ENCODE measurements at regions not wholly inside any gene's neighbourhood (a gene's known extent, or its start where the extent isn't known, plus 50 kb on each side); places are given as distances from the start of the nearest gene placed in this dataset.

DNA sequence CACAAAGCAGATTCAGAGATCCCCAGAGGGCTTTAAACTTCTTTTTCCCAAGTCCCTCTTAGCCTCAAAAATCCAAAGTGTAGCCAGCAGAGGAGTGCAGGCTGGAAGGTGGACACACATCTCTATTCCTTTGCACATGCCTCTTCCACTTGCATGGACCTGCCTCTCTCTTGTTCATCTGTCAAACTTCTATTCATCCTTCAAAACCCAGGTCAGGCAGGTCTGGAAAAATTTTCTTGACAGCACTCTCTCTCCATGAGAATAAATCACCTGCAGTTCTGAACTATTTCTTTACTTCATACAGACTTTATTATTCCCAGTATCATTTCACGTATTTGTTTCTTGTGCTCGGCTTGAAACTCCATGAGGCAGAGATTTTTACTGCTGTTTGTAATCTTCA is 127.5 kb downstream of the SS18 start:
- Histone ChIP-seq H3K27me3 (ENCODE audit: control insufficient read depth in 2 of 2, insufficient read depth in 2 of 2, low read length in 2 of 2) (no peaks in the 10 kb centered on the region), H3K4me1 (ENCODE audit: control insufficient read depth in 2 of 2, insufficient read depth in 2 of 2, low read length in 2 of 2) (no peaks in the 10 kb centered on the region), H3K9me3 (ENCODE audit: control insufficient read depth in 2 of 3, low read length in 3 of 3) (no peaks in the 10 kb centered on the region), H3K36me3 (ENCODE audit: control insufficient read depth in 2 of 3, insufficient read depth in 3 of 3, low read length in 3 of 3) (no peaks in the 10 kb centered on the region), H3K4me3 (ENCODE audit: low read length) (no peak overlapping the region), H3K27ac (ENCODE audit: low read depth, low read length) (no peak overlapping the region)
- Mint-ChIP-seq H3K36me3 (no peaks in the 10 kb centered on the region), H3K27ac (no peak overlapping the region), H3K4me3 (no peak overlapping the region), H3K27me3 (peaks cover 12 to 23% (median 20%) of the 10 kb centered on the region in 5 donors), H3K9me3 (no peaks in the 10 kb centered on the region), H3K4me1 (no peaks in the 10 kb centered on the region)
- DNase-seq, result no peak
- ATAC-seq, result no peak
- CTCF ChIA-PET, result no interaction called here
- POLR2A ChIA-PET, result no interaction called here
- intact Hi-C loops (cut with micrococcal nuclease), result no loop called here

DNA sequence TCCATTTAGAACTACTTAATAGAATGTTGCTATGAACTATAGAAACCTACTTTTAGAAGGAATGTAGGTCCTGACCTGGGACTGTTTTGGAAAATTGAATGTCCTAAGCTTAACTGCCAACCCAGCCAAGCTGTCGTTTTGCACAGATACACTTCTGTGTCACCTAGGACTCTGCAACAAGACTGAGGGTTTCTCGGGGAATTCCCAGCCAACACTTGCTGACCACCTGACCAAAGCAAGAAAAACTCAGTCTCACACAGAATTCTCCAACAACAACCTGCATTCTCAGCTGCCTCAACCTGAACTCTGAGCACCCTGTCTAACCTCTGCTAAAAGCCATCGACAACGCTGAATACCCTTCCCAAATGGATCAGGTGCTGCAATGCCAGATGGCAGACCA is 128.2 kb downstream of the SS18 start:
- Mint-ChIP-seq H3K9me3 (no peaks in the 10 kb centered on the region), H3K27me3 (peaks cover 12 to 23% (median 17%) of the 10 kb centered on the region in 5 donors), H3K4me3 (no peak overlapping the region), H3K36me3 (no peaks in the 10 kb centered on the region), H3K4me1 (peaks cover 0 to 1% (median 0%) of the 10 kb centered on the region in 7 donors), H3K27ac (no peak overlapping the region)
- Histone ChIP-seq H3K27ac (ENCODE audit: low read depth, low read length) (no peak overlapping the region), H3K27me3 (ENCODE audit: control insufficient read depth in 2 of 2, insufficient read depth in 2 of 2, low read length in 2 of 2) (no peaks in the 10 kb centered on the region), H3K9me3 (ENCODE audit: control insufficient read depth in 2 of 3, low read length in 3 of 3) (no peaks in the 10 kb centered on the region), H3K36me3 (ENCODE audit: control insufficient read depth in 2 of 3, insufficient read depth in 3 of 3, low read length in 3 of 3) (no peaks in the 10 kb centered on the region), H3K4me1 (ENCODE audit: control insufficient read depth in 2 of 2, insufficient read depth in 2 of 2, low read length in 2 of 2) (no peaks in the 10 kb centered on the region), H3K4me3 (ENCODE audit: low read length) (no peak overlapping the region)
- DNase-seq (no peak), ATAC-seq (no peak)
- CTCF ChIA-PET, result interaction anchor here (0.6 kb wide), 1 partner anchor 66 kb away, joined by 3 read pairs; no protein-coding TSS in a partner anchor
- intact Hi-C loops (cut with micrococcal nuclease), result no loop called here
- POLR2A ChIA-PET, result no interaction called here

DNA sequence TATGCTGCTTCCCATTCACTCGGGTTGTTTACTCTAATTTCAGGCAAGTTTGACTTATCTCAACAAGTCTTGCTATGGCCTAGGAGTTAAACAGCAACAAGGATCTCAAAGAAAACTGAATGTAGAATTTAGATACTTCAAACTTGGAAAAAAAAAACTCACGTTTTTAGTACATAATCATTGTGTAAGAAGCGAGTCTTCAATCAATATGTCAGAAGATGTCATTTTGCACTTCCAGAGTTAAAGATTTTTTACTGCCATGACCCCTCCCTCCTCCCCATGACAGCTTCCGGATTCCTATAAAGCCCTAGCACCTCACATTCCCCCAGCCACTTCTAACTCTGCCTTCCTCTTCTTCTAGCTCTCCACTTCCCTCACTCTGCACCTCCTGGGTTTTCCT is 133.4 kb downstream of the SS18 start:
- Mint-ChIP-seq H3K27me3 (peaks cover 0 to 6% (median 3%) of the 10 kb centered on the region in 5 donors), H3K27ac (no peak overlapping the region), H3K4me1 (peaks cover 7 to 16% (median 12%) of the 10 kb centered on the region in 7 donors), H3K36me3 (no peaks in the 10 kb centered on the region), H3K4me3 (no peak overlapping the region), H3K9me3 (peaks cover 0 to 2% (median 0%) of the 10 kb centered on the region in 11 donors)
- POLR2A ChIA-PET, result no interaction called here
- H3K27me3 ChIP-seq (ENCODE audit: control insufficient read depth in 2 of 2, insufficient read depth in 2 of 2, low read length in 2 of 2), result no peaks in the 10 kb centered on the region
- H3K36me3 ChIP-seq (ENCODE audit: control insufficient read depth in 2 of 3, insufficient read depth in 3 of 3, low read length in 3 of 3), result no peaks in the 10 kb centered on the region
- no peak overlapping the region for H3K4me3 ChIP-seq (ENCODE audit: low read length)
- no peaks in the 10 kb centered on the region for H3K9me3 ChIP-seq (ENCODE audit: control insufficient read depth in 2 of 3, low read length in 3 of 3)
- DNase-seq, result no peak
- no peak for ATAC-seq
- CTCF ChIA-PET, result interaction anchor here (0.6 kb wide), 1 partner anchor 377 kb away, joined by 4 read pairs; no protein-coding TSS in a partner anchor
- H3K27ac ChIP-seq (ENCODE audit: low read depth, low read length), result no peak overlapping the region
- peaks cover 0 to 8% of the 10 kb centered on the region in 2 donors for H3K4me1 ChIP-seq (ENCODE audit: control insufficient read depth in 2 of 2, insufficient read depth in 2 of 2, low read length in 2 of 2)
- intact Hi-C loops (cut with micrococcal nuclease), result no loop called here

DNA sequence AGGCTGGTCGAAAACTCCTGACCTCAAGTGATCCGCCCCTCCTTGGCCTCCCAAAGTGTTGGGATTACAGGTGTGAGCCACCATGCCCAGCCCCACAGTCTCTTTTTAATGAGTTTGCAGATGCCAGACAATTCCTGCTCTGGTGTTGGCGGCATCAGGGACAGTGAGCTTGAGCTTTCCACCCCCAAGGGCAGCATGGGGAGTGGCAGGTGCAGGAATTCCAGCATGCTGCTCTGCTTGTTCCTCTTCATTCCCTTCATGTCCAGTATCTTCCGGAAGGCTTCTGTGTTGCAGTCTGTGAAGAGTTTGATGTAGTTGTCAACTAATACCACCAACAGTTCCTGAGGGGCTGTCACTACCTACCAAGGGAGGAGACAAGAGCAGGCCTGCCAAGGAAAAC is 137.3 kb downstream of the SS18 start:
- peak overlapping the region in 3 of 10 donors; percentile 19 to 42 (median 39) for H3K4me3 Mint-ChIP-seq
- peaks cover 0 to 2% (median 0%) of the 10 kb centered on the region in 11 donors for H3K9me3 Mint-ChIP-seq
- Histone ChIP-seq H3K27ac (ENCODE audit: low read depth, low read length) (no peak overlapping the region), H3K4me3 (ENCODE audit: low read length) (no peak overlapping the region), H3K9me3 (ENCODE audit: control insufficient read depth in 2 of 3, low read length in 3 of 3) (no peaks in the 10 kb centered on the region), H3K4me1 (ENCODE audit: control insufficient read depth in 2 of 2, insufficient read depth in 2 of 2, low read length in 2 of 2) (peaks cover 0 to 8% of the 10 kb centered on the region in 2 donors), H3K27me3 (ENCODE audit: control insufficient read depth in 2 of 2, insufficient read depth in 2 of 2, low read length in 2 of 2) (no peaks in the 10 kb centered on the region), H3K36me3 (ENCODE audit: control insufficient read depth in 2 of 3, insufficient read depth in 3 of 3, low read length in 3 of 3) (no peaks in the 10 kb centered on the region)
- ATAC-seq, result no peak
- H3K27me3 Mint-ChIP-seq, result peaks cover 0 to 4% (median 0%) of the 10 kb centered on the region in 5 donors
- no peaks in the 10 kb centered on the region for H3K36me3 Mint-ChIP-seq
- no peak for DNase-seq
- ChIA-PET POLR2A (no interaction called here), CTCF (no interaction called here)
- intact Hi-C loops (cut with micrococcal nuclease), result no loop called here
- H3K4me1 Mint-ChIP-seq, result peaks cover 7 to 16% (median 12%) of the 10 kb centered on the region in 7 donors
- peak overlapping the region in 2 of 9 donors; percentile 19 to 20 for H3K27ac Mint-ChIP-seq

DNA sequence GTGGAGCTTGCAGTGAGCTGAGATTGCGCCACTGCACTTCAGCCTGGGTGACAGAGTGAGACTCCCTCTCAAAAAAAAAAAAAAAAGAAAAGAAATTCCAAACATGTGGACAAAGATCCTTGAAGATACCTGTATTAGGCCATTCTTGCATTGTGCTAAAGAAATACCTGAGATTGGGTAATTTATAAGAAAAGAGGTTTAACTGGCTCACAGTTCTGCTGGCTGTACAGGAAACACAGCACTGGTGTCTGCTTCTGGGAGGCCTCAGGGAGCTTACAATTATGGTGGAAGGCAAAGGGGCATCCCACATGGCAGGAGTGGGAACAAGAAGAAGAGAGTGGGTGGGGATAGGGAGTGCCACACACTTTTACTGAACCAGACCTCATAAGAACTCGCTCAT is 140.1 kb downstream of the SS18 start:
- H3K4me3 ChIP-seq (ENCODE audit: low read length), result no peak overlapping the region
- H3K27me3 ChIP-seq (ENCODE audit: control insufficient read depth in 2 of 2, insufficient read depth in 2 of 2, low read length in 2 of 2), result no peaks in the 10 kb centered on the region
- ChIA-PET POLR2A (no interaction called here), CTCF (no interaction called here)
- peaks cover 0 to 8% of the 10 kb centered on the region in 2 donors for H3K4me1 ChIP-seq (ENCODE audit: control insufficient read depth in 2 of 2, insufficient read depth in 2 of 2, low read length in 2 of 2)
- DNase-seq (no peak), ATAC-seq (no peak)
- peaks cover 0 to 7% (median 4%) of the 10 kb centered on the region in 5 donors for H3K27me3 Mint-ChIP-seq
- H3K9me3 Mint-ChIP-seq, result peaks cover 0 to 3% (median 0%) of the 10 kb centered on the region in 11 donors
- H3K27ac Mint-ChIP-seq, result no peak overlapping the region
- no peak overlapping the region for H3K4me3 Mint-ChIP-seq
- no peaks in the 10 kb centered on the region for H3K9me3 ChIP-seq (ENCODE audit: control insufficient read depth in 2 of 3, low read length in 3 of 3)
- H3K36me3 Mint-ChIP-seq, result no peaks in the 10 kb centered on the region
- intact Hi-C loops (cut with micrococcal nuclease), result no loop called here
- no peak overlapping the region for H3K27ac ChIP-seq (ENCODE audit: low read depth, low read length)
- H3K36me3 ChIP-seq (ENCODE audit: control insufficient read depth in 2 of 3, insufficient read depth in 3 of 3, low read length in 3 of 3), result no peaks in the 10 kb centered on the region
- H3K4me1 Mint-ChIP-seq, result peaks cover 7 to 16% (median 10%) of the 10 kb centered on the region in 7 donors

DNA sequence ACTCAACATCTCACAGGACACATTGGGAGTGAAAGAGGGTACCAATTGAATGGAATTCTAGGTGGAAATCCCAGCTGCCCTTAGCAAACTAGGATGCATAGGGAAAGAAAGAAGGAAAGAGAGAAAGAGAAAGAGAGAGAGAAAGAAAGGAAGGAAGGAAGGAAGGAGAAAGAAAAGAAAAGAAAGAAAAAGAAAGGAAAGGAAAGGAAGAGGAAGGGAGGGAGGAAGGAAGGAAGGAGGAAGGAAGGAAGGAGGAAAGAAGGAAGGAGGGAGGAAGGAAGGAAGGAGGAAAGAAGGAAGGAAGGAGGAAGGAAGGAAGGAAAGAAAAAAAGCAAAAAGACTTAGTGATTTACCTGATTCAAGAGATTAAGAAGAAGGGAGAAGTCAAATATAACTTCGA is 143.9 kb downstream of the SS18 start:
- ATAC-seq (no peak), DNase-seq (no peak)
- POLR2A ChIA-PET, result no interaction called here
- Mint-ChIP-seq H3K27ac (no peak overlapping the region), H3K36me3 (no peaks in the 10 kb centered on the region), H3K4me3 (no peak overlapping the region), H3K4me1 (no peaks in the 10 kb centered on the region), H3K27me3 (peaks cover 0 to 7% (median 4%) of the 10 kb centered on the region in 5 donors), H3K9me3 (peaks cover 0 to 3% (median 0%) of the 10 kb centered on the region in 11 donors)
- intact Hi-C loops (cut with micrococcal nuclease), result no loop called here
- Histone ChIP-seq H3K27ac (ENCODE audit: low read depth, low read length) (no peak overlapping the region), H3K9me3 (ENCODE audit: control insufficient read depth in 2 of 3, low read length in 3 of 3) (no peaks in the 10 kb centered on the region), H3K4me3 (ENCODE audit: low read length) (no peak overlapping the region), H3K4me1 (ENCODE audit: control insufficient read depth in 2 of 2, insufficient read depth in 2 of 2, low read length in 2 of 2) (no peaks in the 10 kb centered on the region), H3K36me3 (ENCODE audit: control insufficient read depth in 2 of 3, insufficient read depth in 3 of 3, low read length in 3 of 3) (no peaks in the 10 kb centered on the region), H3K27me3 (ENCODE audit: control insufficient read depth in 2 of 2, insufficient read depth in 2 of 2, low read length in 2 of 2) (no peaks in the 10 kb centered on the region)
- CTCF ChIA-PET, result no interaction called here

DNA sequence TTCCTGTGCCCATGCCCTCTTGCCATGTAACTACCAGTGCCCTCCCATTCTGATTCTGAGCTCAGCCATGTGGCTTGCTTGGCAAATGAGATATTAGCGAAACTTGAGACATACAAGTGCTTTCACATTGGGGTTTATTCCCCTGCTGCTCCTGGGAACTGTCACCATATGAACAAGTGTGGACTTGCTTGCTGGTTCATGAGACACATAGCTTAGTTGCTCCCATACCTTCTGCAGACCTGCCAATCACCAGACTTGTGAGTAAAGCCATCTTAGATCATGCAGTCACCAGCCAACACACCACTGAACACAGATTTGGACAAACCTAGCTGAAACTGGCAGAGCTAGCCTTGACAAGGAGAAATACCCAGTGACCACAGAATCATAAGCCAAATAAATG is 155.1 kb downstream of the SS18 start:
- Histone ChIP-seq H3K27ac (ENCODE audit: low read depth, low read length) (no peak overlapping the region), H3K9me3 (ENCODE audit: control insufficient read depth in 2 of 3, low read length in 3 of 3) (no peaks in the 10 kb centered on the region), H3K27me3 (ENCODE audit: control insufficient read depth in 2 of 2, insufficient read depth in 2 of 2, low read length in 2 of 2) (no peaks in the 10 kb centered on the region), H3K4me3 (ENCODE audit: low read length) (no peak overlapping the region), H3K36me3 (ENCODE audit: control insufficient read depth in 2 of 3, insufficient read depth in 3 of 3, low read length in 3 of 3) (no peaks in the 10 kb centered on the region), H3K4me1 (ENCODE audit: control insufficient read depth in 2 of 2, insufficient read depth in 2 of 2, low read length in 2 of 2) (no peaks in the 10 kb centered on the region)
- no peak overlapping the region for H3K27ac Mint-ChIP-seq
- intact Hi-C loops (cut with micrococcal nuclease), result no loop called here
- ATAC-seq (no peak), DNase-seq (no peak)
- H3K9me3 Mint-ChIP-seq, result peaks cover 0 to 8% (median 2%) of the 10 kb centered on the region in 11 donors
- ChIA-PET POLR2A (no interaction called here), CTCF (no interaction called here)
- H3K36me3 Mint-ChIP-seq, result no peaks in the 10 kb centered on the region
- peaks cover 4 to 37% (median 26%) of the 10 kb centered on the region in 5 donors for H3K27me3 Mint-ChIP-seq
- no peaks in the 10 kb centered on the region for H3K4me1 Mint-ChIP-seq
- no peak overlapping the region for H3K4me3 Mint-ChIP-seq

Measured in naive thymus-derived CD4-positive, alpha-beta T cell (primary cell).